HEK293 (cell line): ENCODE measurements at regions not wholly inside any gene's neighbourhood (a gene's known extent, or its start where the extent isn't known, plus 50 kb on each side); places are given as distances from the start of the nearest gene placed in this dataset.

ENCODE experiments used
- CTCF ChIP-seq: fragments of 450-650 bp; formaldehyde crosslinking; IDR thresholded peaks from 2 replicates; pipeline ENCODE4 v1.5.1; 2016; ENCODE audit warnings: missing biosample characterization, missing genetic modification characterization
- OVOL3 ChIP-seq: fragments of 450-650 bp; formaldehyde crosslinking; IDR thresholded peaks from 2 replicates; pipeline ENCODE4 v1.5.1; 2016; ENCODE audit warnings: missing biosample characterization, missing genetic modification characterization
- ZNF175 ChIP-seq: fragments of 450-650 bp; formaldehyde crosslinking; IDR thresholded peaks from 2 replicates; pipeline ENCODE4 v1.5.1; 2016; ENCODE audit warnings: missing biosample characterization, missing genetic modification characterization
- ZNF518A ChIP-seq: fragments of 450-650 bp; formaldehyde crosslinking; conservative IDR thresholded peaks from 2 replicates; pipeline ENCODE4 v1.5.1; 2016; ENCODE audit warnings: low read depth, missing biosample characterization, missing genetic modification characterization
- ZNF521 ChIP-seq: fragments of 450-650 bp; formaldehyde crosslinking; IDR thresholded peaks from 2 replicates; pipeline ENCODE4 v1.5.1; 2017; ENCODE audit warnings: missing biosample characterization, mild to moderate bottlenecking, missing genetic modification characterization
- TF ChIP-seq, protein P1 (sequence below): fragments of 450-650 bp; formaldehyde crosslinking; IDR thresholded peaks from 2 replicates; pipeline ENCODE4 v1.5.1; 2016; ENCODE audit warnings: missing biosample characterization, missing genetic modification characterization

DNA sequence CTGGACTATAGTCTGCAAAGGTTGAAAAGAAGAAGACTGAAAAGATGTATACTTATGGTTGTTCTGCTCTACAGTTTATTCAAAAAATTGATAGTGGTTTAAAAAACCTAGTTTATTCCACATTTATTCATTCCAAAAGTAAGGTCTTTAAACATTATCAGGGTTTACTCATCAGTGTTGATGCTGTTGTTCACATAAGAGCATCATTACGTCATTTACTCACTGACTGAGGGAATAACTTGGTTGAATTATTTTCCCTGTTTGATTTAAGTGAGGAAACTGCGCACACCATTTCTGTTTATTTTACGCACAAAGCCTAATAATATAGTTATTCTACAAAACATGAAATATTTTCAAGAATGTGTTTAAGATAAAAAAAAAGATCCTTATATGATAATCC is 303.1 kb upstream of the PRKD1 start:
- TF ChIP-seq OVOL3 (no peak), CTCF (tag by site-specific recombination) (no peak), ZNF521 (tag by site-specific recombination) (no peak), ZNF175 (no peak), ZNF518A (tag by site-specific recombination) (no peak)
- TF ChIP-seq, protein P1, sequence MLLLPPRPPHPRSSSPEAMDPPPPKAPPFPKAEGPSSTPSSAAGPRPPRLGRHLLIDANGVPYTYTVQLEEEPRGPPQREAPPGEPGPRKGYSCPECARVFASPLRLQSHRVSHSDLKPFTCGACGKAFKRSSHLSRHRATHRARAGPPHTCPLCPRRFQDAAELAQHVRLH (tag by site-specific recombination), result no peak
